ENCODE measurements at regions not wholly inside any gene's neighbourhood (a gene's known extent, or its start where the extent isn't known, plus 50 kb on each side); places are given as distances from the start of the nearest gene placed in this dataset.
"Not testable (repeated sequence)": the region's sequence is repeated elsewhere in the genome, so short reads cannot be mapped to it uniquely, and the experiment has no call there.

GRCh38 chr3:82462977-82463376 lies 701.5 kb upstream of the GBE1 start:
- DNase-seq (ENCODE audit: low spot score): no peak
- Histone ChIP-seq H3K36me3 (ENCODE audit: low read depth) (no peaks in the 10 kb centered on the region), H3K9me3 (ENCODE audit: severe bottlenecking) (no peaks in the 10 kb centered on the region), H3K4me3 (ENCODE audit: severe bottlenecking) (no peak overlapping the region), H3K4me1 (ENCODE audit: insufficient read depth, poor library complexity, severe bottlenecking) (no peaks in the 10 kb centered on the region), H3K27ac (ENCODE audit: poor library complexity, severe bottlenecking) (no peak overlapping the region), H3K27me3 (ENCODE audit: insufficient read depth, poor library complexity, severe bottlenecking) (no peaks in the 10 kb centered on the region)
- ATAC-seq (ENCODE audit: low read depth): no peak
- TF ChIP-seq, protein P1, sequence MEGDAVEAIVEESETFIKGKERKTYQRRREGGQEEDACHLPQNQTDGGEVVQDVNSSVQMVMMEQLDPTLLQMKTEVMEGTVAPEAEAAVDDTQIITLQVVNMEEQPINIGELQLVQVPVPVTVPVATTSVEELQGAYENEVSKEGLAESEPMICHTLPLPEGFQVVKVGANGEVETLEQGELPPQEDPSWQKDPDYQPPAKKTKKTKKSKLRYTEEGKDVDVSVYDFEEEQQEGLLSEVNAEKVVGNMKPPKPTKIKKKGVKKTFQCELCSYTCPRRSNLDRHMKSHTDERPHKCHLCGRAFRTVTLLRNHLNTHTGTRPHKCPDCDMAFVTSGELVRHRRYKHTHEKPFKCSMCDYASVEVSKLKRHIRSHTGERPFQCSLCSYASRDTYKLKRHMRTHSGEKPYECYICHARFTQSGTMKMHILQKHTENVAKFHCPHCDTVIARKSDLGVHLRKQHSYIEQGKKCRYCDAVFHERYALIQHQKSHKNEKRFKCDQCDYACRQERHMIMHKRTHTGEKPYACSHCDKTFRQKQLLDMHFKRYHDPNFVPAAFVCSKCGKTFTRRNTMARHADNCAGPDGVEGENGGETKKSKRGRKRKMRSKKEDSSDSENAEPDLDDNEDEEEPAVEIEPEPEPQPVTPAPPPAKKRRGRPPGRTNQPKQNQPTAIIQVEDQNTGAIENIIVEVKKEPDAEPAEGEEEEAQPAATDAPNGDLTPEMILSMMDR (IDR thresholded peaks at IDR 0.05; ENCODE audit: poor library complexity, severe bottlenecking): no peak

DNA sequence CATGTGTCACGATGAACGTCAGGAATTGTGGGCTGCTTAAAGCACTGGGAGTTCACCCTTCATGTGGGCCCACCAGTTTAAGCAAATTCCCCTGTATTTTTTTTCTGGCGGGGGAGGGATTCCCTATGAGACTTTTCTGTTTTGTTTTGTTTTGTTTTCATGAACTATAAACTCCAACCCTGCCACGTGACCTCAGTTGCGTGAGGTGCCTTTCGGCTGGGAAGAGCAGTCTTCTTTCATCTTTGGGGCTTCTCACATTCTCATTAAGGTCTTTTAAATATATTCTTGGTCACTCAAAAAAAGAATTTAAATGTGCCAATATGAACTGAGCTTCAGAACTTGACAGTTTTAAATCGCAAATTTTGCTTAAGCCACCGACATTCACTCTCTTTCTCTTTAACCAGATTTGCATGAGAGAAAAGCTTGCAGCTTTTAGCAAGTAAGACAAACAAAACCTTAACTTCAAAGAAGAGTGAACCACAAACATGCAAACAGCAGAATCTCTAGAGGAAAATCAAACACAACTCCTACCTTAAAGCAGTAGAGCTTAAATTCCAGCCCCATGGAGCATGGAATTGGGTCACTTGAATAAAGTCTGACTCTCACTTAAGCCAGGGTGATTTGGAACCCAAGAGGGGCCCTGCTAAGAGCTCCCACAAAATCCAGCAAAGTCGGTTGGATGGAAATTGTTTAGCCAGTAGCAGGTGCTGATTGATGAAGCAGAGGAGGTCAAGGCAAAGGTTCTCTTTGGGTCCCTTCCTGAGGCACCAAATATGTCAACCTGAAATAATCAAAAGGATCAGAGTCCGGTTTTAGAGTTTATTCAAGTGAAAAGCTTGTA lies 699.8 kb upstream of the GBE1 start:
- Histone ChIP-seq H3K4me1 (ENCODE audit: insufficient read depth, poor library complexity, severe bottlenecking) (no peaks in the 10 kb centered on the region), H3K27ac (ENCODE audit: poor library complexity, severe bottlenecking) (no peak overlapping the region), H3K4me3 (ENCODE audit: severe bottlenecking) (no peak overlapping the region), H3K27me3 (ENCODE audit: insufficient read depth, poor library complexity, severe bottlenecking) (no peaks in the 10 kb centered on the region), H3K9me3 (ENCODE audit: severe bottlenecking) (no peaks in the 10 kb centered on the region), H3K36me3 (ENCODE audit: low read depth) (no peaks in the 10 kb centered on the region)
- DNase-seq (ENCODE audit: low spot score): no peak
- TF ChIP-seq, protein P1 (IDR thresholded peaks at IDR 0.05; ENCODE audit: poor library complexity, severe bottlenecking): no peak
- ATAC-seq (ENCODE audit: low read depth): no peak

- Histone ChIP-seq H3K27me3 (ENCODE audit: insufficient read depth, poor library complexity, severe bottlenecking) (no peaks in the 10 kb centered on the region), H3K9me3 (ENCODE audit: severe bottlenecking) (no peaks in the 10 kb centered on the region), H3K27ac (ENCODE audit: poor library complexity, severe bottlenecking) (no peak overlapping the region), H3K36me3 (ENCODE audit: low read depth) (no peaks in the 10 kb centered on the region), H3K4me3 (ENCODE audit: severe bottlenecking) (no peak overlapping the region), H3K4me1 (ENCODE audit: insufficient read depth, poor library complexity, severe bottlenecking) (no peaks in the 10 kb centered on the region)
- no peak for DNase-seq (ENCODE audit: low spot score)
- TF ChIP-seq, protein P1 (IDR thresholded peaks at IDR 0.05; ENCODE audit: poor library complexity, severe bottlenecking): no peak
- ATAC-seq (ENCODE audit: low read depth): no peak
Observed at GRCh38 chr3:82448320-82448719, 686.9 kb upstream of the GBE1 start.

DNA sequence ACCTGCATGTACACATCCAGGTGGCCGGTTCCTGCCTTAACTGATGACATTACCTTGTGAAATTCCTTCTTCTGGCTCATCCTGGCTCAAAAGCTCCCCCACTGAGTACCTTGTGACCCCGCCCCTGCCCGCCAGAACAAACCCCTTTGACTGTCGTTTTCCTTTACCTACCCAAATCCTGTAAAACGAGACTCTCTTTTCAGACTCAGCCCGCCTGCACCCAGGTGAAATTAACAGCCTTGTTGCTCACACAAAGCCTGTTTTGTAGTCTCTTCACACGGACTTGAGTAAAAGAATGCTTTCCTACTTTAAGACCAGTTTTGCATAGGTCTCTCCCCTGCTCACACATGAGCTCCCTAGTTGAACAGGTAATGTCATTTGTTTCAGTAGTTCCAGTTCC lies 667.4 kb upstream of the GBE1 start:
- not testable (repeated sequence) for ATAC-seq (ENCODE audit: low read depth); H3K27ac ChIP-seq (ENCODE audit: poor library complexity, severe bottlenecking); H3K4me1 ChIP-seq (ENCODE audit: insufficient read depth, poor library complexity, severe bottlenecking); DNase-seq (ENCODE audit: low spot score); H3K9me3 ChIP-seq (ENCODE audit: severe bottlenecking); H3K4me3 ChIP-seq (ENCODE audit: severe bottlenecking); H3K36me3 ChIP-seq (ENCODE audit: low read depth); H3K27me3 ChIP-seq (ENCODE audit: insufficient read depth, poor library complexity, severe bottlenecking)

- Histone ChIP-seq H3K27me3 (ENCODE audit: insufficient read depth, poor library complexity, severe bottlenecking) (no peaks in the 10 kb centered on the region), H3K4me1 (ENCODE audit: insufficient read depth, poor library complexity, severe bottlenecking) (no peaks in the 10 kb centered on the region), H3K9me3 (ENCODE audit: severe bottlenecking) (no peaks in the 10 kb centered on the region), H3K36me3 (ENCODE audit: low read depth) (no peaks in the 10 kb centered on the region), H3K4me3 (ENCODE audit: severe bottlenecking) (no peak overlapping the region), H3K27ac (ENCODE audit: poor library complexity, severe bottlenecking) (no peak overlapping the region)
- no peak for DNase-seq (ENCODE audit: low spot score)
- ATAC-seq (ENCODE audit: low read depth): no peak
- TF ChIP-seq, protein P1 (IDR thresholded peaks at IDR 0.05; ENCODE audit: poor library complexity, severe bottlenecking): no peak
Observed at GRCh38 chr3:82424031-82424339, 662.5 kb upstream of the GBE1 start.
